Fibroblast of villous mesenchyme (primary cell): ENCODE measurements at regions not wholly inside any gene's neighbourhood (a gene's known extent, or its start where the extent isn't known, plus 50 kb on each side); places are given as distances from the start of the nearest gene placed in this dataset.

Source experiments
- DNase-seq: peaks from one replicate; pipeline ENCODE4 v3.0.0-alpha.2; 2010; ENCODE audit warnings: low read depth
- H3K4me3 ChIP-seq: 2 replicates; pipeline ENCODE4 v1.5.1; 2011; ENCODE audit warnings: low read depth, mild to moderate bottlenecking, low read length
- TF ChIP-seq, protein P1 (sequence below): IDR thresholded peaks from 2 replicates; pipeline ENCODE4 v1.5.1; 2012; ENCODE audit warnings: low read depth, mild to moderate bottlenecking, low read length; ENCODE audit not compliant: insufficient read depth

DNA sequence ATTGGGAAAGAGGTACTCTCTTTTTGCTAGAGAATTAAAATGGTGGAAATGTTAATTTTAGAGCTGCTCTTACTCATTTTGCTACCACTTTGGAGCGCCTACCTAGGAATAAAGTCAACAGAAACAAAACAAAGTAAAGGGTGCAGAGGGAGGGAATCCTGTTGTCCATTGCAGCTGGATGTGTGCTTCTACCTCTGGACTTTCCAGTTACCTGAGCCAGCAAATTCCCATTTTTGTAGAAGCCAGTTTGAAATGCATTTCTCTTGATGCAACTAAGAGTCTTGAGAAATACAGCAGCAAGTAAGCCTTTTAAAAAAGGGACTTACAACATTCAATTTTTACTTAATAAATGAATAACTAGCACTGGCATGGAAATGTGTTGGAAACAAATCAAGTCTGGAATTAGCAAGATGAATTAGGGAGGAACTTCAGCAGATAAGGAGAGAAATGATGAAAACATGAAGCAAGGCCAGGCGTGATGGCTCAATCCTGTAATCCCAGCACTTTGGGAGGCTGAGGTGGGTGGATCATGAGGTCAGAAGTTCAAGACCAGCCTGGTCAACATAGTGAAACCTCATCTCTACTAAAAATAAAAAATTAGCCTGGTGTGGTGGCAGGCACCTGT, 113.5 kb upstream of the CTTNBP2 start:
- TF ChIP-seq, protein P1, sequence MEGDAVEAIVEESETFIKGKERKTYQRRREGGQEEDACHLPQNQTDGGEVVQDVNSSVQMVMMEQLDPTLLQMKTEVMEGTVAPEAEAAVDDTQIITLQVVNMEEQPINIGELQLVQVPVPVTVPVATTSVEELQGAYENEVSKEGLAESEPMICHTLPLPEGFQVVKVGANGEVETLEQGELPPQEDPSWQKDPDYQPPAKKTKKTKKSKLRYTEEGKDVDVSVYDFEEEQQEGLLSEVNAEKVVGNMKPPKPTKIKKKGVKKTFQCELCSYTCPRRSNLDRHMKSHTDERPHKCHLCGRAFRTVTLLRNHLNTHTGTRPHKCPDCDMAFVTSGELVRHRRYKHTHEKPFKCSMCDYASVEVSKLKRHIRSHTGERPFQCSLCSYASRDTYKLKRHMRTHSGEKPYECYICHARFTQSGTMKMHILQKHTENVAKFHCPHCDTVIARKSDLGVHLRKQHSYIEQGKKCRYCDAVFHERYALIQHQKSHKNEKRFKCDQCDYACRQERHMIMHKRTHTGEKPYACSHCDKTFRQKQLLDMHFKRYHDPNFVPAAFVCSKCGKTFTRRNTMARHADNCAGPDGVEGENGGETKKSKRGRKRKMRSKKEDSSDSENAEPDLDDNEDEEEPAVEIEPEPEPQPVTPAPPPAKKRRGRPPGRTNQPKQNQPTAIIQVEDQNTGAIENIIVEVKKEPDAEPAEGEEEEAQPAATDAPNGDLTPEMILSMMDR: no peak
- peak; percentile 2 for DNase-seq
- no peak overlapping the region for H3K4me3 ChIP-seq

- TF ChIP-seq, protein P1: no peak
- H3K4me3 ChIP-seq: no peak overlapping the region
- DNase-seq: no peak
Measured at GRCh38 chr7:117990834-117991233, 117.6 kb upstream of the CTTNBP2 start.

DNA sequence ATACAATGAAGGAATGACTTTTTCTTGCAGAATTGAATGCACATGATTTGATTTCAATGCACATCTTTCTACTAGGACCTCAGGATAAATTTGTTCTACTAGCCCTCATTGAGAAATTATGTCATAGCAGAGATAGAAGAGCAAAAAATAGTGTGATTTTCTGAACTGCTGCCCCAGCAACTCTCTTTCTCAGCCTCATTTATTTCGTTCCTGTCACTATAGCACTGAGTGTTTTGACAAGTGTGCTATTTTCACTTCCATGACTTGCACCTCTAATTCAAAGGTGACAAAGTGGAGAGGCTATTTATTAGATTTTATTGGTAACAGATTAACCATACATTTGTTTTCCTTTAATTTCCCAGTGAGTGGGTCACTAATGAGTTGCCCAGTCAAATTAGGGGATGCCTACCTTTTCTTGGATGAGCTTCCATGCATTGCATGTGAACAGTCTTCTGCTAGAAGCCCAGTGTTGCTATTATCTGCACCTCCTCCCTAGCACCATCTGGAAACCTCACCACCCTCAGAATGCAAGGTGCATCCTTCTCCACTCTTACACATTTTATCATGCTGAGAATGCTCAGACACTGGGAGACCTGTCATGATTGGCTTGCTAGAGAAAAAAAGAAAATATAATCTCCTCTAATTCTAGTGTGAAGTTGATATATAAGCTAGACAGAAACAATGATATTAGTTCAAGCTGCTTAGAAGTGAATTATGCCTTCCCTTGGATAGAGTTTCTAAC, 119.6 kb upstream of the CTTNBP2 start:
- TF ChIP-seq, protein P1: no peak

DNA sequence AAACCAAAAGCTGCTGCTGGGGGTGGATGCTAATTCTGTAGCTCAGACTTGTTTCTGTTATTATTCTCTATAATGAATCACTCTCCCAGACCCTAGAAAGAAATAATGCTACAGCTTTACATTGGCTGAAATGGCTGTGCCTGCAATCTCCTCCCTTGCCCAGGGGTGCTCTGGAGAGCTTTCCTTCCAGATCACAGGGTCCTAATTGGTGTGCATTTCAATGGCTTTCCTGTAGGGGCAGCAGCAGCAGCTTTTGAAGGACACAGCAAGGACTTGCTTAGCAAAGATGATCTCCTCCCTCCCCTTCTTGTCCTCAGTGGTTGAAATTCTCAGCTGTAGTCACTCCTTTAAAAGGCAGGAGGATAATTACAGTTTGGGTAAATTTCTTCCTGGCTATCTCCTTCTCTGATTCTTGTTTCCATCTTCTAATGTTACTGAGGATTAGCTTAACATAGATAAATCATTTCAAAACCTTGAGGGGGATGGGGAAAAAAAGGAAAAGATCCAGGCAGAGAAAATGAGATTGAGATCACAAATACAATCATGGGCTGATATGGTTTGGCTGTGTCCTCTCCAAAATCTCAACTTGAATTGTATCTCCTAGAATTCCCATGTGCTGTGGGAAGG, 120.2 kb upstream of the CTTNBP2 start:
- TF ChIP-seq, protein P1: peak; percentile 63
- peak; percentile 28 for DNase-seq

More for the DNA sequence above, 119.6 kb upstream of the CTTNBP2 start:
- no peak overlapping the region for H3K4me3 ChIP-seq
- DNase-seq: no peak

DNA sequence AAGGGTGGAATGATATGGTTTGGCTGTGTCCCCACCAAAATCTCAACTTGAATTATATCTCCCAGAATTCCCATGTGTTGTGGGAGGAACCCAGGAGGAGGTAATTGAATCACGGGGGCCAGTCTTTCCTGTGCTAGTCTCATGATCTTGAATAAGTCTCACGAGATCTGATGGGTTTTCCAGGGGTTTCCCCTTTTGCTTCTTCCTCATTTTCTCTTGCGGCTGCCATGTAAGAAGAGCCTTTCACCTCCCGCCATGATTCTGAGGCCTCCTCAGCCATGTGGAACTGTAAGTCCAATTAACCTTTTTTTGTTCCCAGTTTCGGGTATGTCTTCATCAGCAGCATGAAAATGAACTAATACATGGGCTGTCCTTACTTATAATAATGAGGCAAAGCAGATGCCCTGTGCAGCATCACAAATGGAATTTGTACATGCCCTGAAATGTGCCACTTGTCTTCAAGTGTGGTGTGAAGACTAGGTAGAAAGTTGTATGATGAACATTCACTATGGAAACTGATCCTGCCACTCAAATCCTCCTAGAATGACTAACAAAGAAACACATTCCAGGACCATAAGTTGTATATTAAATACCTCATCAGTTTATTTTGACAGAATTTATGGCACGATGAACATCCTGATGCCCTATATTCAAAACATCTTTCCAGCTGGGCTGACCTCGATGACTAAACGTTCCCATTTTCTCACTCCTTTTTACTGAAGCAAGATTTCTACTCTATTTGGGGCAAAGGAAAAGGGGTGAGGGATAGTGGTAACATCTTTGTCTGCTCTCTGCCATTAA, 122.8 kb upstream of the CTTNBP2 start:
- H3K4me3 ChIP-seq: no peak overlapping the region
- peak; percentile 7 for DNase-seq
- TF ChIP-seq, protein P1: no peak

More for the DNA sequence above, 120.2 kb upstream of the CTTNBP2 start:
- no peak overlapping the region for H3K4me3 ChIP-seq
